RWPE2 (cell line): ENCODE measurements at regions not wholly inside any gene's neighbourhood (a gene's known extent, or its start where the extent isn't known, plus 50 kb on each side); places are given as distances from the start of the nearest gene placed in this dataset.

Experiments
- ATAC-seq: fragments of 200-7000 bp; cut with Tn5 transposase; 3 replicates; pipeline ENCODE4 v1.9.1; 2021; ENCODE audit warnings: low read depth
- DNase-seq: peaks from one replicate; pipeline ENCODE4 v3.0.0-alpha.2; 2020; ENCODE audit warnings: low spot score
- H3K27ac ChIP-seq: fragments of 450-650 bp; 2 replicates; pipeline ENCODE4 v1.5.1; 2017; ENCODE audit warnings: mild to moderate bottlenecking; ENCODE audit not compliant: poor library complexity, severe bottlenecking
- H3K27me3 ChIP-seq: fragments of 250-450 bp; sonication (Bioruptor Pico); 2 replicates; pipeline ENCODE4 v1.5.1; 2021; ENCODE audit warnings: mild to moderate bottlenecking, moderate library complexity; ENCODE audit not compliant: insufficient read depth, poor library complexity, severe bottlenecking
- H3K36me3 ChIP-seq: fragments of 250-450 bp; sonication (Bioruptor Pico); 2 replicates; pipeline ENCODE4 v1.5.1; 2020; ENCODE audit warnings: low read depth, mild to moderate bottlenecking, moderate library complexity
- H3K4me1 ChIP-seq: fragments of 250-450 bp; sonication (Bioruptor Pico); 2 replicates; pipeline ENCODE4 v1.5.1; 2021; ENCODE audit warnings: mild to moderate bottlenecking, moderate library complexity; ENCODE audit not compliant: insufficient read depth, poor library complexity, severe bottlenecking
- H3K4me3 ChIP-seq: fragments of 250-450 bp; sonication (Bioruptor Pico); 2 replicates; pipeline ENCODE4 v1.5.1; 2021; ENCODE audit warnings: mild to moderate bottlenecking, moderate library complexity; ENCODE audit not compliant: severe bottlenecking
- H3K9me3 ChIP-seq: fragments of 250-450 bp; sonication (Bioruptor Pico); 2 replicates; pipeline ENCODE4 v1.5.1; 2021; ENCODE audit warnings: mild to moderate bottlenecking, moderate library complexity; ENCODE audit not compliant: severe bottlenecking
- CTCF ChIP-seq: fragments of 450-650 bp; IDR thresholded peaks from one replicate; pipeline ENCODE4 v1.5.1; 2017; ENCODE audit warnings: mild to moderate bottlenecking, moderate library complexity; ENCODE audit not compliant: poor library complexity, severe bottlenecking

DNA sequence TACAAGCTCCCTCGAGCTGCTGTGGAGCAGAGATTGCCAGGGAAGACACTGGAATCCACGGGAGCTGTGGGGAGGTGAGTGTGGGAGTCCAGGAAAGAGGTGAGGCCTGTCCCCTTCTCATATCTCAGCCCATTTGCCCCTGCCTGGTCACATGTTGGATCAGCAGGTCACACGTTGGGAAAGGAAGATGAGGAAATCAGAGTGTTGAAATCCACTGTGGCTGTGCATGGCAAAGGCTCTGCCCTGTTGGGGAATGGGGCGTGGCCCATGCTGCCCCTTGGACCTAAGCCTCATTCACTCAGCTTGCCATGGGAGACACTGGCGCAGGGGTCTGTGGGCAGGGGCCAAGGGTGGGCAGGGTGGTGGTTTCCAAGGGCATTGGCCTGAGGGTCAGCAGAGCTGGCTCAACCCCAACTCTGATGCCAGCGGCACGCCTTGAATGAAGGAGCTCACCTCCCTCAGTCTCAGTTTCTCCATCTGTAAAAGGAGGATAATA is 85.4 kb upstream of the CPEB4 start:
- DNase-seq (peak; percentile 74), ATAC-seq (peak; percentile 88)
- H3K36me3 ChIP-seq = no peaks in the 10 kb centered on the region
- no peaks in the 10 kb centered on the region for H3K9me3 ChIP-seq
- no peaks in the 10 kb centered on the region for H3K27me3 ChIP-seq
- no peak for TF ChIP-seq CTCF
- H3K27ac ChIP-seq = peak overlapping the region; percentile 6
- H3K4me3 ChIP-seq = no peak overlapping the region
- peaks cover 14% of the 10 kb centered on the region for H3K4me1 ChIP-seq

GRCh38 chr5:173804579-173804978 is 83.6 kb upstream of the CPEB4 start:
- no peak overlapping the region for H3K4me3 ChIP-seq
- no peaks in the 10 kb centered on the region for H3K9me3 ChIP-seq
- no peaks in the 10 kb centered on the region for H3K27me3 ChIP-seq
- H3K27ac ChIP-seq = no peak overlapping the region
- no peak for ATAC-seq
- H3K36me3 ChIP-seq = no peaks in the 10 kb centered on the region
- no peak for TF ChIP-seq CTCF
- H3K4me1 ChIP-seq = peaks cover 14% of the 10 kb centered on the region
- no peak for DNase-seq

DNA sequence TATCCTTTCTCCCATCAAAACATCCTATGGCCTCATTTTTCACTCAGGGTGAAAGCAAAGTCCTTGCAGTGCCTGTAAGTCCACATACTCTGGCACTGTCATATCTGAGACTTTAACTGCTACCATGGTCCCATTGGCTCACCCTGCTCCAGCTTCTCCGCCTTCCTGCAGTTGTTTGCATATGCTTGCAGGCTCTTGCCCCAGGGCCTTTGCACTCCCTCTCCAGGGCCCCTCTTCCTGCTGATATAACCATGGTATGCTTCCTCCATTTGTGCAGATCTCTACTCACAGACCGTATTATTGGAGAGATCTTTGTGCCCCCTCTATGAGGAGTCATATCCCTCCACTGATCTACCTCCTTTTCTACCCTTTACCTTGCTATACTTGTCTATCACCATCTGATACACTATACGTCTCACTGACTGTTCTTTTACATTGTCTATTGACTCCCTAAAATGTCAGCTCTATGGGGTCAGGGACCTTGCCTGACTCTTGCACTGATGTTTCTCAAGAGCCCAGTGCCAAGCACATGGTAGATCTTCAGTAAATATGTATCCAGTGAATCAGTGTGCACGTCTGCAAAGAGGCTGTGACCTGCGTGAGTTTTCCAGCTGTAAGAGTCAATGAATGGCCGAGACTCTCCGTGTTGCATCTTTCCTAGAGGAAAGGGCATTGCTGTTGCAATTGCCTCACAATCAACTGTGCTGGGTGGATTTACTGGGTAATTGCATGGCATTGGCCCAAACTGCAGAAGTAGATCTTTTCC is 81.7 kb upstream of the CPEB4 start:
- H3K27ac ChIP-seq = no peak overlapping the region
- no peak for DNase-seq
- peaks cover 11% of the 10 kb centered on the region for H3K4me1 ChIP-seq
- no peaks in the 10 kb centered on the region for H3K9me3 ChIP-seq
- no peaks in the 10 kb centered on the region for H3K36me3 ChIP-seq
- no peak overlapping the region for H3K4me3 ChIP-seq
- ATAC-seq = no peak
- H3K27me3 ChIP-seq = no peaks in the 10 kb centered on the region
- no peak for TF ChIP-seq CTCF

- no peak for ATAC-seq
These were observed 80.9 kb upstream of the CPEB4 start for GRCh38 chr5:173807181-173807655.

More at GRCh38 chr5:173807181-173807655, 80.9 kb upstream of the CPEB4 start:
- Histone ChIP-seq H3K4me1 (peaks cover 11% of the 10 kb centered on the region), H3K4me3 (no peak overlapping the region), H3K27ac (no peak overlapping the region), H3K36me3 (no peaks in the 10 kb centered on the region), H3K27me3 (no peaks in the 10 kb centered on the region), H3K9me3 (no peaks in the 10 kb centered on the region)
- TF ChIP-seq CTCF = no peak
- DNase-seq = no peak
